ENCODE measurements at regions not wholly inside any gene's neighbourhood (a gene's known extent, or its start where the extent isn't known, plus 50 kb on each side); places are given as distances from the start of the nearest gene placed in this dataset.
"Not testable (repeated sequence)": the region's sequence is repeated elsewhere in the genome, so short reads cannot be mapped to it uniquely, and the experiment has no call there.

GRCh38 chr9:41040705-41041342 lies 87.7 kb downstream of the FOXD4L6 start:
- not testable (repeated sequence) for H3K27ac Mint-ChIP-seq (ENCODE audit: unreplicated experiment); H3K4me1 Mint-ChIP-seq (ENCODE audit: low read depth, unreplicated experiment); H3K27me3 Mint-ChIP-seq (ENCODE audit: unreplicated experiment); H3K36me3 Mint-ChIP-seq (ENCODE audit: unreplicated experiment); DNase-seq; H3K9me3 Mint-ChIP-seq (ENCODE audit: unreplicated experiment); H3K4me3 Mint-ChIP-seq (ENCODE audit: unreplicated experiment)

- not testable (repeated sequence) for H3K4me1 Mint-ChIP-seq (ENCODE audit: low read depth, unreplicated experiment); H3K27ac Mint-ChIP-seq (ENCODE audit: unreplicated experiment); H3K36me3 Mint-ChIP-seq (ENCODE audit: unreplicated experiment); H3K27me3 Mint-ChIP-seq (ENCODE audit: unreplicated experiment); H3K9me3 Mint-ChIP-seq (ENCODE audit: unreplicated experiment); DNase-seq; H3K4me3 Mint-ChIP-seq (ENCODE audit: unreplicated experiment)
Measured at GRCh38 chr9:41035276-41035675, 93.2 kb downstream of the FOXD4L6 start.

- not testable (repeated sequence) for DNase-seq; H3K9me3 Mint-ChIP-seq (ENCODE audit: unreplicated experiment); H3K27me3 Mint-ChIP-seq (ENCODE audit: unreplicated experiment); H3K4me1 Mint-ChIP-seq (ENCODE audit: low read depth, unreplicated experiment); H3K27ac Mint-ChIP-seq (ENCODE audit: unreplicated experiment); H3K4me3 Mint-ChIP-seq (ENCODE audit: unreplicated experiment); H3K36me3 Mint-ChIP-seq (ENCODE audit: unreplicated experiment)
Measured at GRCh38 chr9:41034699-41035197, 93.7 kb downstream of the FOXD4L6 start.

- not testable (repeated sequence) for H3K27me3 Mint-ChIP-seq (ENCODE audit: unreplicated experiment); H3K27ac Mint-ChIP-seq (ENCODE audit: unreplicated experiment); H3K4me3 Mint-ChIP-seq (ENCODE audit: unreplicated experiment); H3K36me3 Mint-ChIP-seq (ENCODE audit: unreplicated experiment); H3K9me3 Mint-ChIP-seq (ENCODE audit: unreplicated experiment); DNase-seq; H3K4me1 Mint-ChIP-seq (ENCODE audit: low read depth, unreplicated experiment)
Measured at GRCh38 chr9:41033877-41034276, 94.6 kb downstream of the FOXD4L6 start.

GRCh38 chr9:41033360-41033759 lies 95.1 kb downstream of the FOXD4L6 start:
- not testable (repeated sequence) for H3K4me1 Mint-ChIP-seq (ENCODE audit: low read depth, unreplicated experiment); DNase-seq; H3K27ac Mint-ChIP-seq (ENCODE audit: unreplicated experiment); H3K36me3 Mint-ChIP-seq (ENCODE audit: unreplicated experiment); H3K27me3 Mint-ChIP-seq (ENCODE audit: unreplicated experiment); H3K9me3 Mint-ChIP-seq (ENCODE audit: unreplicated experiment); H3K4me3 Mint-ChIP-seq (ENCODE audit: unreplicated experiment)

GRCh38 chr9:41026912-41027676 lies 101.4 kb downstream of the FOXD4L6 start:
- not testable (repeated sequence) for H3K36me3 Mint-ChIP-seq (ENCODE audit: unreplicated experiment); H3K9me3 Mint-ChIP-seq (ENCODE audit: unreplicated experiment); H3K4me1 Mint-ChIP-seq (ENCODE audit: low read depth, unreplicated experiment); H3K4me3 Mint-ChIP-seq (ENCODE audit: unreplicated experiment); H3K27ac Mint-ChIP-seq (ENCODE audit: unreplicated experiment); DNase-seq; H3K27me3 Mint-ChIP-seq (ENCODE audit: unreplicated experiment)

- not testable (repeated sequence) for H3K27me3 Mint-ChIP-seq (ENCODE audit: unreplicated experiment); H3K27ac Mint-ChIP-seq (ENCODE audit: unreplicated experiment); H3K4me1 Mint-ChIP-seq (ENCODE audit: low read depth, unreplicated experiment); DNase-seq; H3K9me3 Mint-ChIP-seq (ENCODE audit: unreplicated experiment); H3K36me3 Mint-ChIP-seq (ENCODE audit: unreplicated experiment); H3K4me3 Mint-ChIP-seq (ENCODE audit: unreplicated experiment)
Measured at GRCh38 chr9:41022365-41022764, 106.1 kb downstream of the FOXD4L6 start.

- not testable (repeated sequence) for H3K36me3 Mint-ChIP-seq (ENCODE audit: unreplicated experiment); H3K9me3 Mint-ChIP-seq (ENCODE audit: unreplicated experiment); H3K27me3 Mint-ChIP-seq (ENCODE audit: unreplicated experiment); H3K4me1 Mint-ChIP-seq (ENCODE audit: low read depth, unreplicated experiment); DNase-seq; H3K27ac Mint-ChIP-seq (ENCODE audit: unreplicated experiment); H3K4me3 Mint-ChIP-seq (ENCODE audit: unreplicated experiment)
Measured at GRCh38 chr9:41019858-41020562, 108.5 kb downstream of the FOXD4L6 start.

GRCh38 chr9:41018948-41019347 lies 109.5 kb downstream of the FOXD4L6 start:
- H3K4me1 Mint-ChIP-seq (ENCODE audit: low read depth, unreplicated experiment); H3K27me3 Mint-ChIP-seq (ENCODE audit: unreplicated experiment); H3K27ac Mint-ChIP-seq (ENCODE audit: unreplicated experiment); DNase-seq; H3K4me3 Mint-ChIP-seq (ENCODE audit: unreplicated experiment); H3K36me3 Mint-ChIP-seq (ENCODE audit: unreplicated experiment); H3K9me3 Mint-ChIP-seq (ENCODE audit: unreplicated experiment): not testable (repeated sequence)

- H3K4me1 Mint-ChIP-seq (ENCODE audit: low read depth, unreplicated experiment); H3K27ac Mint-ChIP-seq (ENCODE audit: unreplicated experiment); H3K4me3 Mint-ChIP-seq (ENCODE audit: unreplicated experiment); H3K27me3 Mint-ChIP-seq (ENCODE audit: unreplicated experiment); H3K36me3 Mint-ChIP-seq (ENCODE audit: unreplicated experiment); DNase-seq; H3K9me3 Mint-ChIP-seq (ENCODE audit: unreplicated experiment): not testable (repeated sequence)
Measured at GRCh38 chr9:41016699-41017098, 111.8 kb downstream of the FOXD4L6 start.

GRCh38 chr9:40999952-41000700 lies 128.4 kb downstream of the FOXD4L6 start:
- not testable (repeated sequence) for H3K36me3 Mint-ChIP-seq (ENCODE audit: unreplicated experiment); H3K9me3 Mint-ChIP-seq (ENCODE audit: unreplicated experiment); H3K4me1 Mint-ChIP-seq (ENCODE audit: low read depth, unreplicated experiment); H3K4me3 Mint-ChIP-seq (ENCODE audit: unreplicated experiment); H3K27me3 Mint-ChIP-seq (ENCODE audit: unreplicated experiment); H3K27ac Mint-ChIP-seq (ENCODE audit: unreplicated experiment); DNase-seq

GRCh38 chr9:40995490-40995889 lies 133.0 kb downstream of the FOXD4L6 start:
- H3K4me3 Mint-ChIP-seq (ENCODE audit: unreplicated experiment); H3K27me3 Mint-ChIP-seq (ENCODE audit: unreplicated experiment); DNase-seq; H3K36me3 Mint-ChIP-seq (ENCODE audit: unreplicated experiment); H3K9me3 Mint-ChIP-seq (ENCODE audit: unreplicated experiment); H3K27ac Mint-ChIP-seq (ENCODE audit: unreplicated experiment); H3K4me1 Mint-ChIP-seq (ENCODE audit: low read depth, unreplicated experiment): not testable (repeated sequence)
